ENCODE measurements at regions not wholly inside any gene's neighbourhood (a gene's known extent, or its start where the extent isn't known, plus 50 kb on each side); places are given as distances from the start of the nearest gene placed in this dataset.
"Not testable (repeated sequence)": the region's sequence is repeated elsewhere in the genome, so short reads cannot be mapped to it uniquely, and the experiment has no call there.

- DNase-seq (ENCODE audit: low read depth) = no peak
- H3K4me3 ChIP-seq (ENCODE audit: low read depth, low read length) = no peak overlapping the region
- TF ChIP-seq CTCF (IDR thresholded peaks at IDR 0.05; ENCODE audit: control insufficient read depth, extremely low read depth, insufficient read depth) = no peak
Measured at GRCh38 chr6:74256381-74256780, 560.4 kb downstream of the CD109 start.

GRCh38 chr6:74255007-74255406 is 559.0 kb downstream of the CD109 start:
- DNase-seq (ENCODE audit: low read depth); H3K4me3 ChIP-seq (ENCODE audit: low read depth, low read length): not testable (repeated sequence)

GRCh38 chr6:74254147-74254546 is 558.1 kb downstream of the CD109 start:
- DNase-seq (ENCODE audit: low read depth) = not testable (repeated sequence)

GRCh38 chr6:74253261-74253660 is 557.3 kb downstream of the CD109 start:
- no peak overlapping the region for H3K4me3 ChIP-seq (ENCODE audit: low read depth, low read length)
- TF ChIP-seq CTCF (IDR thresholded peaks at IDR 0.05; ENCODE audit: control insufficient read depth, extremely low read depth, insufficient read depth) = no peak
- no peak for DNase-seq (ENCODE audit: low read depth)

More at GRCh38 chr6:74254147-74254546, 558.1 kb downstream of the CD109 start:
- H3K4me3 ChIP-seq (ENCODE audit: low read depth, low read length) = not testable (repeated sequence)

- no peak for DNase-seq (ENCODE audit: low read depth)
- TF ChIP-seq CTCF (IDR thresholded peaks at IDR 0.05; ENCODE audit: control insufficient read depth, extremely low read depth, insufficient read depth) = no peak
- H3K4me3 ChIP-seq (ENCODE audit: low read depth, low read length) = no peak overlapping the region
Measured at GRCh38 chr6:74250161-74250818, 554.3 kb downstream of the CD109 start.

- H3K4me3 ChIP-seq (ENCODE audit: low read depth, low read length) = no peak overlapping the region
- DNase-seq (ENCODE audit: low read depth) = no peak
- no peak for TF ChIP-seq CTCF (IDR thresholded peaks at IDR 0.05; ENCODE audit: control insufficient read depth, extremely low read depth, insufficient read depth)
Measured at GRCh38 chr6:74249658-74250057, 553.7 kb downstream of the CD109 start.

GRCh38 chr6:74248966-74249365 is 553.0 kb downstream of the CD109 start:
- H3K4me3 ChIP-seq (ENCODE audit: low read depth, low read length) = no peak overlapping the region
- DNase-seq (ENCODE audit: low read depth) = no peak
- no peak for TF ChIP-seq CTCF (IDR thresholded peaks at IDR 0.05; ENCODE audit: control insufficient read depth, extremely low read depth, insufficient read depth)

- no peak for TF ChIP-seq CTCF (IDR thresholded peaks at IDR 0.05; ENCODE audit: control insufficient read depth, extremely low read depth, insufficient read depth)
- no peak for DNase-seq (ENCODE audit: low read depth)
- no peak overlapping the region for H3K4me3 ChIP-seq (ENCODE audit: low read depth, low read length)
Measured at GRCh38 chr6:74222768-74223333, 526.8 kb downstream of the CD109 start.
